ENCODE measurements at regions not wholly inside any gene's neighbourhood (a gene's known extent, or its start where the extent isn't known, plus 50 kb on each side); places are given as distances from the start of the nearest gene placed in this dataset.
A peak's percentile ranks its signal among the peaks of the same experiment; 100 is the strongest.

- Histone ChIP-seq H3K36me3 (no peaks in the 10 kb centered on the region), H3K9me3 (no peaks in the 10 kb centered on the region), H3K4me3 (no peak overlapping the region), H3K27ac (no peak overlapping the region), H3K27me3 (no peaks in the 10 kb centered on the region), H3K4me1 (peaks cover 0 to 5% (median 0%) of the 10 kb centered on the region in 4 donors)
- no peak for ATAC-seq (ENCODE audit: low FRiP score in 2 of 2)
- no peak for DNase-seq
- 38 to 56% methylated on average over 1 of the region's 1 CpG for WGBS, 2 donors
- TF ChIP-seq POLR2A (IDR thresholded peaks at IDR 0.05) (no peak), POLR2AphosphoS5 (IDR thresholded peaks at IDR 0.05) (no peak), CTCF (IDR thresholded peaks at IDR 0.05) (no peak), EP300 (IDR thresholded peaks at IDR 0.05) (no peak)
Observed at GRCh38 chr11:30111786-30112185, 95.0 kb upstream of the KCNA4 start.

GRCh38 chr11:30113326-30113898 lies 96.6 kb upstream of the KCNA4 start:
- Histone ChIP-seq H3K27ac (no peak overlapping the region), H3K27me3 (no peaks in the 10 kb centered on the region), H3K4me1 (peaks cover 0 to 5% (median 0%) of the 10 kb centered on the region in 4 donors), H3K9me3 (no peaks in the 10 kb centered on the region), H3K4me3 (no peak overlapping the region), H3K36me3 (no peaks in the 10 kb centered on the region)
- 27 to 35% methylated on average over 2 of the region's 2 CpGs for WGBS, 2 donors
- DNase-seq (peak in 1 of 2 donors; percentile 40), ATAC-seq (ENCODE audit: low FRiP score in 2 of 2) (no peak)
- no peak for TF ChIP-seq CTCF (IDR thresholded peaks at IDR 0.05)

DNA sequence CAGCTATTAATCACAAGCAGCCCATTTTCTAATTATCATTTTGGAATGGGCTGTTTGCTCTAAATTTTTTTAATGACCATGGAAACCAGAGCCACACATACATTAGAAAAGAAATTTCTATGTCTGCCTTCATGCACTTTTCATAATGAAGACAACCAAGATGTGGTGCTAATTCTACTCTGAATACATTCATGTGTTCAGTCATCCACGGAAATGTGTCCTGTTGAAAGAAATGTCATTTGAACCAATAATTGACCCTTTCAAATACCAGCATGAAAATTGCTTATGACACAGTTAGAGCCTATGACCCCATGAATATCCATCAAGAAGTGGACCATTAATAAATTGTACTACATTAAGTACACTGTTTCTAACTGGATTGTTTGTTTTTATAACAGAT lies 99.7 kb upstream of the KCNA4 start:
- DNase-seq = no peak
- Histone ChIP-seq H3K27me3 (no peaks in the 10 kb centered on the region), H3K9me3 (no peaks in the 10 kb centered on the region), H3K36me3 (no peaks in the 10 kb centered on the region), H3K4me3 (no peak overlapping the region), H3K27ac (no peak overlapping the region), H3K4me1 (peaks cover 0 to 5% (median 0%) of the 10 kb centered on the region in 4 donors)
- TF ChIP-seq POLR2A (IDR thresholded peaks at IDR 0.05) (no peak), EP300 (IDR thresholded peaks at IDR 0.05) (no peak), CTCF (IDR thresholded peaks at IDR 0.05) (no peak), POLR2AphosphoS5 (IDR thresholded peaks at IDR 0.05) (no peak)
- WGBS, 2 donors = 73 to 96% methylated on average over 1 of the region's 1 CpG
- no peak for ATAC-seq (ENCODE audit: low FRiP score in 2 of 2)

GRCh38 chr11:30120045-30120589 lies 103.3 kb upstream of the KCNA4 start:
- ATAC-seq (ENCODE audit: low FRiP score in 2 of 2) = no peak
- no peak overlapping the region for H3K27ac ChIP-seq
- no peak overlapping the region for H3K4me3 ChIP-seq
- no peak for DNase-seq
- no peaks in the 10 kb centered on the region for H3K9me3 ChIP-seq
- no peak for TF ChIP-seq CTCF (IDR thresholded peaks at IDR 0.05)
- no peak for TF ChIP-seq POLR2A (IDR thresholded peaks at IDR 0.05)
- TF ChIP-seq EP300 (IDR thresholded peaks at IDR 0.05) = no peak
- no peak for TF ChIP-seq POLR2AphosphoS5 (IDR thresholded peaks at IDR 0.05)
- no peaks in the 10 kb centered on the region for H3K4me1 ChIP-seq
- no peaks in the 10 kb centered on the region for H3K27me3 ChIP-seq
- no peaks in the 10 kb centered on the region for H3K36me3 ChIP-seq
- WGBS, 2 donors = 82 to 89% methylated on average over 4 of the region's 4 CpGs

- no peak overlapping the region for H3K4me3 ChIP-seq
- no peaks in the 10 kb centered on the region for H3K4me1 ChIP-seq
- 56 to 68% methylated on average over 2 of the region's 2 CpGs for WGBS, 2 donors
- ATAC-seq (ENCODE audit: low FRiP score in 2 of 2) (no peak), DNase-seq (no peak)
- H3K9me3 ChIP-seq = no peaks in the 10 kb centered on the region
- no peak for TF ChIP-seq CTCF (IDR thresholded peaks at IDR 0.05)
- no peak for TF ChIP-seq POLR2A (IDR thresholded peaks at IDR 0.05)
- TF ChIP-seq EP300 (IDR thresholded peaks at IDR 0.05) = no peak
- TF ChIP-seq POLR2AphosphoS5 (IDR thresholded peaks at IDR 0.05) = no peak
- H3K27me3 ChIP-seq = no peaks in the 10 kb centered on the region
- no peaks in the 10 kb centered on the region for H3K36me3 ChIP-seq
- no peak overlapping the region for H3K27ac ChIP-seq
Observed at GRCh38 chr11:30125456-30125855, 105.4 kb upstream of the FSHB start.

All from upper lobe of left lung (tissue), 6 donors.